Putamen (tissue), 1 donor: ENCODE measurements at regions not wholly inside any gene's neighbourhood (a gene's known extent, or its start where the extent isn't known, plus 50 kb on each side); places are given as distances from the start of the nearest gene placed in this dataset.
"Not testable (repeated sequence)": the region's sequence is repeated elsewhere in the genome, so short reads cannot be mapped to it uniquely, and the experiment has no call there.

Source experiments
- DNase-seq: peaks from one replicate; pipeline ENCODE4 v3.0.0-alpha.2; 2016; ENCODE audit warnings: low spot score

DNA sequence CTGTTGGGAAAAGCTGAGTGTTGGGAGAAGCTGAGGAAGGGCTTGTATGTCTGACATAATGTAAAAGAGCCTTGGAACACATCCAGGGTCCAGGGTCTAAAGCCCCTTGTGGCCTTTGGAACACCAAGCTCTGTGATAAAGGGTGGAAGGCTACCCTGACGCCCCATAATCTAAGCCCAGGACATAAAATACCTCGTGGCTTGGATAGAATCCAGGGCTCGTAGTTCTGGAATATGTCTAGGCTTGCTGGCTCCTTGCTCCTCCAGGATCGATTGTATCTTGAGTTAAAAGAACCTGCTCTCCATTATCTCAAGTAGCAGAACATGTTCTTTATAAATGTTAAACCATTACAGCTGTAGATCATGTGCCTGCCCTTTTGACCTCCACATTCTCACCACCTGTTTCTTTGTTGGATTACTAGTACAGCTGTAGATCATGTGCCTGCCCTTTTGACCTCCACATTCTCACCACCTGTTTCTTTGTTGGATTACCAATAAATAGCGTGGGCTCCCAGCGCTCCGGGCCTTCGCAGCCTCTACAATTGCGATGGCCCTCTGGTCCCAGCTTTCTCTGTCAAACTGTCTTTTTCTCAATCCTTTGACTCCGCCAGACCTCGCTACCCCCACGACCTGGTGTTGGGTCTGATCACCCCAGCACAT is 246.9 kb upstream of the KCNH7 start:
- not testable (repeated sequence) for DNase-seq

DNA sequence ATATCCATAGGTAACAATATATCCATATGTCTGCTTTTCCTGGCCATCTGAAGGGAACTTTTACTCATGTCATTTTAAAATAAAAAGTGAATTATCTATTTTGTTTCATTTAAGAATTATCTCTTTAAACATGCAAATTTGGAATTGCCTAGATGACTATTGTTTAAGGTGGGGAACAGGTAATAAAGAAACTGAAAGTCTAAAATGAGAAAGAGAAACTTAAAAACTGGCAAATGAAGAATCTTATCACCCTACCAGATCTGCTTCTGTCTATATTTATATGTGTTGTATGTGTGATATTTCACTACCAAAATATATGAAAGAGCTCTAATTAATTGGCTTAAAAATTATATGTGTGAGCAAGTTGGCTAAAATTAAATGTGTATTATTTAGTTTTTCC is 243.2 kb upstream of the KCNH7 start:
- DNase-seq = no peak

DNA sequence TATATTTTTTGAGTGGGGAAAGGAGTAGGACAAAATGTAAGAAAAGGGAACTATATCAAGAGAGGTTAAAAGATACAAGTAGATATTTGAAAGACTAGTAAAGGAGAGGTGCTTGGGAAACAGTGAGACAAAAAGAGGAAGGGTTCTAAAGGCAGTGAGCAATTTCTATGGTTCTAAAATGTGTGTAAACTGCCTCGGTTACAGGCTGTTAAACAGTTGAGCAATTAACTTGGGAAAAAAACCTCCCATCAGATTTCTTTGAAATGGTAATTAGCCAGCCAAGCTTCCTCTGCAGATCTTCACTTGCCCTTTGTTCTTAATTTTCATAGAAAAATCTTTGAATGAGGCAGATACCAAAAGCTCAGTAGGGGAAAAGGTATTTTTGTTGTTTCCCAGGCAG is 238.7 kb upstream of the KCNH7 start:
- DNase-seq = no peak

DNA sequence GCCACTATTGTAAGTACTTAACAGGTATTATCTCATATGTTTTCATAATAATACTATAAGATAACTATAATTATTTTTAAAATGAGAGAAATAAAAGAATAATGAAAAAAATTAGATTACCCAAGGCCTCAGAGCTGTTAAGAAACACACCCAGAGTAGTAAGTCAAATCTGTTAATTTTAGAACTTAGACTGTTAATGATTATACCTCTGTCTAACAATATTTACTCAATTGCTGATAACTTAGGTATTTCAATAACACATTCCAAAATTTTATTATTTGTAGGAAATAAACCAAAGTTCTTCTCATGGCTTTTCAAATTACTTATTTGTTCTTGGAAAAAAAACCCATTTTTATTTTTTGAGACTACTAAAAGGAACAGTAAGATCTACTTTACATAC is 227.5 kb upstream of the KCNH7 start:
- no peak for DNase-seq

DNA sequence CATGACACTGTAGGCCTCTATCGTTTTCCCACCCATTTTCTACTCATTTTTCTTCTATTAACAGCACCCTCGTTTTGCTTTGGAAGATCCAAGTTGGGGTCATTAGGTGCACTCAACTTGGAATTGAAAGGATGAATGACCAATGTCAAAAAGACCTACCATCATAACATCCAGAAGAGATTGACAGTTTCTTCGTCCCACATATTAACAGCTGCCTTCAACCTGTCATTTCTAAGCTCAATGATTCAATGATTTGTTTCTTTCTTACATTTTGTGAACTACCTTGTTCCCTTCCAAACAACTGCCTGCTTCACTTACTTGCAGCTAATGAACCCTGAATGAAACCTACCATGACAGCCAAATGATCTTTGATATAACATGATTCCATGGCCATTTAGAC is 224.0 kb upstream of the KCNH7 start:
- no peak for DNase-seq

DNA sequence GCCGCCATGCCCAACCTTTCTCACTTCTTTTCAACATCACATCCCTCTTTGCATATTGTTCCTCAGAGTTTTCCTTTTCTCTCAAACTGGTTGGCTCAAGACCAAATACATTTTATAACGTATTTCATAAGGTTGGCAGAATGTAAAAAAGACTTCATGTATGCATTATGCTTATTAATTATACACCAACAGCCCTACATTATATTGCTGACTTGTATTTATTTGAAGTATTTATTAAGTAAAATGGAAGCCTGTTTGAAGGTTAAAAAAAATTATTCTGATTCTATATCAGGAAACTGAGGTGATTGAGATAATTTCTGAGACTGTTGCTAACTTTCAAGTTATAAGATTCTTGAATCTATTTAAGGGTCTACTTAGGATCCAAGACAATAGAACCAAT is 208.0 kb upstream of the KCNH7 start:
- no peak for DNase-seq

DNA sequence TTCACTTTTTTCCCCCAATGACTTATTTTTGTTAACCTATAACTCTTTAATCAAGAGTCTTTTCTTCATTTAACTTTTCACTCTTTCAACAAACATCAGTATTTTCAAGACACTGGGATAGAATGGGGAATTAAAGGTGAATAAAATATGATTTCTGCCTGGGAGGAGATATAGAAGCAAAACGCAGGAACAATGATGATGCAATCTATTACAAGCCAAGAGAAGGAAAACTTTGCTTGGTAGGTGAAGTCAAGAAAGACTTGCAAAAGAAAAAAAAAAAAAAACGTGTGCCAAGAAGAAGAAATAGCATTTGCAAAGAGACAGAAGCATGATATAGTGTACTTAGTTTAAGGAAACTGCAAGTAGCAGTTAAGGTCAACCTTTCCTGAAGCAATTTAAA is 207.3 kb upstream of the KCNH7 start:
- no peak for DNase-seq

DNA sequence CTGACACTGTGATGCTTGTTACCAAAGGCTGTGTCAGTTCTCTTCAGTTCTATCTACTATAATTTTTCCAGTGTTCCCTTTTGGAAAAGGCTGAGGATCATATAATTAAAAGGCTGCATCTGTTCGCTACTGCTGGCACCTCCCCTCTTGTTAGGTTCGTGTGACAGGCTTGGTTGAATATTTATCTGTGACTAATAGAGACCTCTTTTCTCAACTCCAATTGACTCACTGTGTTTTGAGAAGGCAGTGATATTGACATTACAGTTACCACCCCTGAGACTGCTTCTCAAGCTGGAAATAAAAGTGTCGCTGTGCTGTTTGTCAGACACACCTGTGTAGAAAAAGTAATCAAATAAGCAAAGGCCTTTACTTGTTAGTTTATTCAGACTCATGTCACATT is 205.5 kb upstream of the KCNH7 start:
- DNase-seq = no peak

DNA sequence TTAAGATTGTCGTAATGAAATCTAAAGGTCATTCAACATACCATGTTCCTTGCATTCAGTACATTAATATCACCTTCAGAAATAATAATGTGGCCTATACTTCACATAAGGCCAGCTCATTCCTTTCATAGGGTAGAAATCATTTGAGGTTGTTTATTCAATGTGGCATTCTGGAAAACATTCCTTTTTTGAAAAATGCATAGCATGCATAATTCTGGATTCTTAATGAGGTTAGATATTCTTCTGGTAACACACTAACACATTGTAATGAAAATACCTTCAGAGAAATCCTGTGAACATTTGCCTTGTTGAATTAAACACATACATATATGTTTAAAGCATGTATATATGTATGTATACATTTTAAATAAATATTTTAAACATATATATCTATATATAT is 204.6 kb upstream of the KCNH7 start:
- no peak for DNase-seq

DNA sequence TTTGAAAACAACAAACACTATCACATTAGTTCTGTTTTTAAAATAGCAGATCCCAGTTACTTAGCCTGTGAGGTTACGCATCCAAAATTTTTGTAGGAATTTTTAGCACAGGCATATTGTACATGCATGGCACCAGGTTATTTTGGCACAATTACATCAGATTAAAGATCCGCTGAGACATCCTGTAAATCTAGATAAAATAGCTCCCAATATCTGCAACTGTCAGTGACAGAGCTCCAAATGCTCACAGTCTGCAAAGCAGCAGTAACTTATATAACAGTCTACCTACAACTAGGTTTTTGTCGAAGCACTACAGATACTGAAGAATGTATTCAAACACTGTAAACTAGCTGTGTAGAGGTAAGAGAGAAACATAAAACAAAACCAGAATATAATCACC is 200.7 kb upstream of the KCNH7 start:
- peak; percentile 57 for DNase-seq

DNA sequence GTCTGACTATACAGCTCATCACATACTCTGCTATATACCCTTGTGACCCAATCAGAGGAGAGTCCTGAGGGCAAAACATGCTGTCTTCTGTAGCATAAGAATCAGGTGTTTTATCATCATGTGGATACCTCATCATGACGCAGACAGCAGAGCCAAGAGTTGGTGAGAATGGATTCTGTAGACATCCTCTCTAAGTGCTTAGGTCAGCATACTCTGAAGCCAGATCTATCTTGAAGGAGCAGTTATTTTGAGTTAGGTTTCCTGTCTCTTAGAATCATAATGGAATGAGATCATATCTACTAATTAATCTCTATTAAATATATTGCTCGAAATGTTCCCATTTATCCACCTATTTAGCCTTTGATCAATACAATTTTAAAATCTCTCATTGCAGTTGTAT is 190.2 kb upstream of the KCNH7 start:
- DNase-seq = no peak

DNA sequence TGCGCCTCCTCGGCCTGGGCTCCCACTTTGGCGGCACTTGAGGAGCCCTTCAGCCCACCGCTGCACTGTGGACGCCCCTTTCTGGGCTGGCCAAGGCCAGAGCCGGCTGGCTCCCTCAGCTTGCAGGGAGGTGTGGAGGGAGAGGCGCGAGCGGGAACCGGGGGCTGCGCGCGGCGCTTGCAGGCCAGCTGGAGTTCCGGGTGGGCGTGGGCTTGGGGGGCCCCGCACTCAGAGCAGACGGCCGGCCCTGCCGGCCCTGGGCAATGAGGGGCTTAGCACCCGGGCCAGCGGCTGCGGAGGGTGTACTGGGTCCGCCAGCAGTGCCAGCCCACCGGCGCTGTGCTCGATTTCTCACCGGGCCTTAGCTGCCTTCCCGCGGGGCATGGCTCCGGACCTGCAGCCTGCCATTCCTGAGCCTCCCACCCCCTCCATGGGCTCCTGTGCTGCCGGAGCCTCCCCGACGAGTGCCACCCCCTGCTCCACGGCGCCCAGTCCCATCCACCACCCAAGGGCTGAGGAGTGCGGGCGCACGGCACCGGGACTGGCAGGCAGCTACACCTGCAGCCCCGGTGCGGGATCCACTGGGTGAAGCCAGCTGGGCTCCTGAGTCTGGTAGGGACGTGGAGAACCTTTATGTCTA is 187.7 kb upstream of the KCNH7 start:
- not testable (repeated sequence) for DNase-seq

DNA sequence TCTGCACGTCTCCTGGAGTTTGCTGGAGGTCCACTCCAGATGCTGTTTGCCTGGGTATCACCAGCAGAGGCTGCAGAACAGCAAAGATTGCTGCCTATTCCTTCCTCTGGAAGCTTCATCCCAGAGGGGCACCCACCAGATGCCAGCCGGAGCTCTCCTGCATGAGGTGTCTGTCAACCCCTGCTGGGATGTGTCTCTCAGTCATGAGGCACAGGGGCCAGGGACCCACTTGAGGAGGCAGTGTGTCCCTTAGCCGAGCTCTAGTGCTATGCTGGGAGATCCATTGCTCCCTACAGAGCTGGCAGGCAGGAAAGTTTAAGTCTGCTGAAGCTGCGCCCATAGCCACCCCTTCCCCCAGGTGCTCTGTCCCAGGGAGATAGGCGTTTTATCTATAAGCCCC is 178.3 kb upstream of the KCNH7 start:
- not testable (repeated sequence) for DNase-seq

DNA sequence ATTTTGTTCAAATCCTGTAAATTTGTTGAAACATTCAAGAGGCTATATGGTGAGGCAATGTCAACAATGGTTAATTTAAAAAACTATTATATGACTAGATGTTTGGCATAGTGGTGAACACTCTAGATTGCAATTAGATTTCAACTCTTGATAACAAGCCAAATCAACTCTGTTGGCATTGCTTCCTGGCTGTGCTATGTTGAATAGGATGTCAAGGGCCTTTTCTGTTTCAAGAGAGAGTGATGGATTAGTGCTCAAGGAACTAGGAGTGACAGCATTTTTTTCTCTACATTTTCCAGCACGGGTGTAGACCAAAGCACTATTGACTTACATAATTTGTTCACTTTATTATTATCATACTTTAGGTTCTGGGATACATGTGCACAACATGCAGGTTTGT is 172.4 kb upstream of the KCNH7 start:
- DNase-seq = no peak

DNA sequence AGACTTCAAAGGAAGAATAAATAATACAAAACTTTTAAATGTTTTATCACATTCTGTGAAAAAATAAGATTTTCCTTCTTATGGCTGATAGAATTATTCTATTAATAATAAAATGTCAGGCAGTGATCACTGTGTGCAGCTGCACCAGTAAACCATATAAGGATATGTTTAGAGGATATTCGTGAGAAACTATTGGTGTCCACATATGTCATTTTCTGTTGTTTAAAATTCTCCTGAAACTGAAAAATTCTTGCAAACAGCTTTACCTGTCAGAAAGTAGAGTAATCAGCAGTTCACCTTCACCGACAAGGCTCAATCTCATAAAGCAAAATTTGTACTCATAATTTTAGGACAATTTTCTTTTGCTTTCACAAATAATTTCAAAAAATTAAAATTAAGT is 170.1 kb upstream of the KCNH7 start:
- no peak for DNase-seq

DNA sequence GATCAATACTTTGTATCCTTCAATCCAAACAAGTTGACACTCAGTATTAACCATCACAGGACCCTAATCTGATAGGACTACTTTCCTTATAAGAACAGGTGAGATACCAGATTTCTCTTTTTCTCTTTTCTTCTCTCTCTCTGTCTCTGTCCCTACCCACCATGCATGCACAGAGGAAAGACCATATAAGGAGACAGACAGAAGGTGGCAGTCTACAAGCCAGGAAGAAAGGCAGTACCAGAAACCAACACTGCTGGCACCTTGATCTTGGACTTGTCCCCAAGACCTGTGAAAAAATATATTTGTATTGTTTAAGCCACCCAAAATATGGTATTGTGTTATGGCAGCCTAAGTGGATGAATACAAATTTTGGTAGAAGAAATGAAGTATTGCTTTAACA is 156.2 kb upstream of the KCNH7 start:
- DNase-seq = no peak

DNA sequence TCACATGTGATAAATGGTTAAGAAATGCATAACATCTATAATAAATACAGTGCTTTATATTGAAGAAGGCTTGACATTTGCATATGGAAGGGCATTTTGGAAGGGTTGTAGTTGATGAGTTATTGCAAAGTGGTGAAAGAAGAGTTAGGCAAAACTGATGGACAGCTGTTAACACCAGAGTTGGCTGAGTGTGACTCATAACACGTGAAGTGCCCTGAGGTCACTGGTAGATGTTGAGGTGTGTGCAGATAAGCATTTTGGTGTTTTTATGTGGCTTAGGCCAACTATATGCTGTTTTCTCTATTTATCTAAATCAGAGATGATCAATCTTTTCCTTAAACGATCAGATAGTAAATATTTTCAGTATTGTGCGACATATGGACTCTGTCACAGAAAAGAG is 154.3 kb upstream of the KCNH7 start:
- DNase-seq = no peak

DNA sequence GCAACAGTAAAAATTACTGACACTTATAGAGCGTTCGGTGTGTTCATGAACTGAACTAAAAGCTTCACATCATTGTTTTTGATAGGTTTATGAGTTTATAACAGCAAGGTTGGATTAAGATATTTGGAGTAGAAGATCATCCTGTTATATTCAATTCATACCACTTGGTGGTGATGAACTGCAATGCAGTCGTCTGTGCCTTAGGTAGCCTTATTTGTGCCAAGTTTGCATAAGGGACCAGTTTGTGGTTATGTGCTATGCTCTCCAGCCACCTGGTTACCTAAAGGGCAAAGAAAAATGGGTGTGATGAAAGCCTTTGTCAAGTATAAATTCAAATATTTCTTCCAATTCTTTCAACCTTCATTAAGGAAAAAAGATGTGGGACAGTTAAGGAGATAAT is 150.9 kb upstream of the KCNH7 start:
- DNase-seq = no peak

DNA sequence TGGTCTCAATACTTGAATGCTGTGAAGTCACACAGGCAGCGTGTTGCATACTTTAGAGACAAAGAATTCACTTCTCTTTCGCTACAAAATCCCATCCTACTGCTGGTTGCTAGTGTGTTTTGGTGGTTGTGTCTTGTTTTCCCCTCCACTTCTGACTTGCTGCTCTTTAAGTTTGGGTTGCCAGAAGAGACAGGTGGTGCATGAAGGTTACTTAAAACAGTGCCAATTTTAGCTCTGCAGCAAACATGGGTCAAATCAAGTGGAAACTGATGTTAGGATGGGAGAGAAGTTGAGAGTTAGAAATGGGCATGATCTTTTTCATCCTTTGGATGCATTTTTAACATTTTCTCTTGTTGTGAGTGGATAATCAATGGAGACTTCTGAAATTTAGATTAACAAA is 136.2 kb upstream of the KCNH7 start:
- DNase-seq = no peak

DNA sequence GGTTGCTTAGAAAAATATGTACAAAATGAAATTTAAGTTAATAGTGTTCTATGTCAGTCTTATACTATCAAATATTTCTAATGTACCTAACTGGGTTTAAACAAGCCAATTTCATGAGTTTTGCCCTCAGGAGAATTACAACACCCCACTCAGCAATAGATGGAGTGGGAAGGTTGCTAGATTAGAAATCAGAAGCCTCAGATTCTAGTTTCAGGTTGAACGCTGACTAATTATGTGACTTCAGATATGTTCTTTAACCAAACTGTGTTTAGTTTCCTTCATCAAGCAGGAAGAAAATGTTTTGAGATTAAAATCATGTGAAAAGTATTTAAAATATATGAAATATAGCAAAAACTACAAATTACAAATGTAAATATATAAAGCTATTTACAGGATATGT is 133.8 kb upstream of the KCNH7 start:
- no peak for DNase-seq

DNA sequence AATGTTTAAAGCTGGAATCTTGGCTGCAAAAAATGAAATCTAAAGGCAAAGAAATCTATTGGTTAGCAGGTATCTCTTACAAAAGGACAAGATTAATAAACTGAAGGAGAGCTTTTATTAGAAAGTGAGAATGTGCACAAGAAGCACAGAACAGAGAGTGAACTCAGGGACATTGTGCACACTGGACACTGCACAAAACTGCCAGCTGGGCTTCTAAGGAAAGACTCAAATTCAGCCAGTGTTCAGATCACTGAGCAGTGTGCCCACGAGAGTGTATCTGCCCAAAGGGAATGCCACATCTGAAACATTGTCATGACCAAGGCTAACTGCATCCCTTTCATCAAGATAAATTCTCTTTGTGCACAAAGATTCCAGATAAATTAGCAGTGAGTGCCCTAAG is 129.7 kb upstream of the KCNH7 start:
- no peak for DNase-seq

DNA sequence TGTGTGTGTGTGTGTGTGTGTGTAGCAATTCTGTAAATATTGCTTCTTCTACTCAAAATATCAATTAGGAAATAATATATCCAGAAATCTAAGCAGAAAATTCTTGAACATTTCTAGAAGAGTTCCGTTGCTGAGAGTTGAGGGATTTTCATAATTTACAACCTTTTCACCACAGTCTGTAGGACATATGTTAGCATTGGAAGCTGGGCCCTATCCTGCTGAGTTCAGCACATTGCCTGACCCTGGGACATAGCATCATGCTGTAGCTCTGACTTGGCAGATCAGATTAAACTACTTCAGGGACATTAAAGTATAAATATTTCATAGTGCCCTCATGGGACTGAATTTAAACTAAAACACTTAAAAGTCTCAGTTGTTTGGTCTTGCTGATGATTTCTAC is 129.2 kb upstream of the KCNH7 start:
- no peak for DNase-seq

DNA sequence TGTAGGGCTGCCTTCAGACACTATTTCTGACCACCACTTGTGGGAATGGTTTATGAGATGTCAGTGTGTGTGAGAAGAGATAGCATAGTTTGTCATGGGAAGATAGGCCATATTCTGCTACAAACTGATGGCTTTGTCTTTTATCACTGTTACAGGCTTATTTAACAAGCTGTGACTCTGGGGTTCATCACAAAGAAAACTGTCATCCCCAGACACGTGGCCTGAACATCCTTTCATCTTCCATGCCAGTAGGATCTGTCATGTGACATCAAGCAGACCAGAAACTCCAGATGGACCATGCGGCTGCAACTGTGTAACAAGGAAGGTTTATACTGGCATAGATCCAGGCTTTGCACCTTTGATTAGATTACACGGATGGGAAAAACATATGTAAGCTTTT is 128.6 kb upstream of the KCNH7 start:
- DNase-seq = no peak

DNA sequence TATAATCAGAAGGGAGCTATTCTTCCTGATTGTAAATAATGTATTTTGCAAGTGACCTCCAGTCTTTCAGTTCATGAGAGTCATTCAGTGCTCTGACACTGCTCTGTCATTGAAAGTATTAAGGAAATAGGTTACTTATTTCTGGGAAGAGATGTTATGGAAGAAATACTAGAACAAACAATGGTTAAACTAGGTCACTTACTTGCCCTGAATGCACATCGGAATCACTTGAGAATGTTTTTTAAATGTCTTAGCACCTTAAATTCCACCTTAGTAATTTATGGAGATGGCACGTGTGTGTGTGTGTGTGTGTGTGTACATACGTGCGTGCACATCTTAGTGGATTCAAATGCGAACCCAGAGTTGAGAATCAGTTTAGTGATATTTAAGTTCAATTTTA is 126.6 kb upstream of the KCNH7 start:
- no peak for DNase-seq
